Thymus (tissue), 11 donors: ENCODE measurements at regions not wholly inside any gene's neighbourhood (a gene's known extent, or its start where the extent isn't known, plus 50 kb on each side); places are given as distances from the start of the nearest gene placed in this dataset.

Experiments used
- DNase-seq, 9 donors: peaks; one replicate each; pipeline ENCODE4 v3.0.0-alpha.2; 2013; ENCODE audit warnings: low spot score in 9 of 9, low read depth in 6 of 9, missing footprints in 1 of 9
- H3K27ac ChIP-seq, 2 donors: one replicate each; pipeline ENCODE4 v1.5.1; 2013; ENCODE audit warnings: control low read depth in 1 of 2, low read depth in 1 of 2, low read length in 1 of 2, mild to moderate bottlenecking in 1 of 2, moderate library complexity in 1 of 2
- H3K27me3 ChIP-seq, 2 donors: one replicate each; pipeline ENCODE4 v1.5.1; 2013; ENCODE audit warnings: low read length in 1 of 2; ENCODE audit not compliant: control insufficient read depth in 2 of 2, insufficient read depth in 1 of 2
- H3K36me3 ChIP-seq, 2 donors: one replicate each; pipeline ENCODE4 v1.5.1; 2013; ENCODE audit warnings: low read length in 1 of 2, mild to moderate bottlenecking in 1 of 2, moderate library complexity in 1 of 2; ENCODE audit not compliant: control insufficient read depth in 2 of 2, insufficient read depth in 2 of 2
- H3K4me1 ChIP-seq, 2 donors: one replicate each; pipeline ENCODE4 v1.5.1; 2013; ENCODE audit warnings: low read length in 2 of 2; ENCODE audit not compliant: control insufficient read depth in 2 of 2, insufficient read depth in 2 of 2
- H3K4me3 ChIP-seq, 2 donors: one replicate each; pipeline ENCODE4 v1.5.1; 2013; ENCODE audit warnings: low read length in 2 of 2, control low read depth in 1 of 2, mild to moderate bottlenecking in 1 of 2
- H3K9me3 ChIP-seq, 2 donors: one replicate each; pipeline ENCODE4 v1.5.1; 2013; ENCODE audit warnings: low read length in 1 of 2, mild to moderate bottlenecking in 1 of 2; ENCODE audit not compliant: control insufficient read depth in 2 of 2, insufficient read depth in 1 of 2
- WGBS: extraction: QIAGEN DNeasy Blood & Tissue Kit; methylation state at CpG from one replicate; pipeline ENCODE4 v1.1.7; 2013; 5-methylcytosine and 5-hydroxymethylcytosine counted together
- donor health status: healthy.

GRCh38 chr1:88056881-88057280 lies 627.2 kb upstream of the PKN2 start:
- Histone ChIP-seq H3K4me1 (no peaks in the 10 kb centered on the region), H3K27ac (no peak overlapping the region), H3K27me3 (no peaks in the 10 kb centered on the region), H3K9me3 (no peaks in the 10 kb centered on the region), H3K36me3 (no peaks in the 10 kb centered on the region), H3K4me3 (no peak overlapping the region)
- 94% methylated on average over 3 of the region's 3 CpGs for WGBS
- DNase-seq: no peak

GRCh38 chr1:88058205-88058604 lies 625.9 kb upstream of the PKN2 start:
- no peak for DNase-seq
- Histone ChIP-seq H3K4me3 (no peak overlapping the region), H3K27ac (no peak overlapping the region), H3K36me3 (no peaks in the 10 kb centered on the region), H3K27me3 (no peaks in the 10 kb centered on the region), H3K9me3 (no peaks in the 10 kb centered on the region), H3K4me1 (no peaks in the 10 kb centered on the region)
- WGBS: 33% methylated on average over 2 of the region's 2 CpGs

- no peak overlapping the region for H3K4me3 ChIP-seq
- no peaks in the 10 kb centered on the region for H3K36me3 ChIP-seq
- no peaks in the 10 kb centered on the region for H3K4me1 ChIP-seq
- no peak for DNase-seq
- no peaks in the 10 kb centered on the region for H3K27me3 ChIP-seq
- H3K27ac ChIP-seq: no peak overlapping the region
- no peaks in the 10 kb centered on the region for H3K9me3 ChIP-seq
- 97% methylated on average over 1 of the region's 1 CpG for WGBS
These were observed 623.9 kb upstream of the PKN2 start for GRCh38 chr1:88060112-88060673.

- Histone ChIP-seq H3K36me3 (no peaks in the 10 kb centered on the region), H3K4me1 (no peaks in the 10 kb centered on the region), H3K9me3 (no peaks in the 10 kb centered on the region), H3K27ac (no peak overlapping the region), H3K27me3 (no peaks in the 10 kb centered on the region), H3K4me3 (no peak overlapping the region)
- peak in 2 of 9 donors; percentile 3 to 7 for DNase-seq
- 94% methylated on average over 3 of the region's 3 CpGs for WGBS
These were observed 623.2 kb upstream of the PKN2 start for GRCh38 chr1:88060750-88061491.

- Histone ChIP-seq H3K4me1 (no peaks in the 10 kb centered on the region), H3K27me3 (no peaks in the 10 kb centered on the region), H3K27ac (no peak overlapping the region), H3K9me3 (no peaks in the 10 kb centered on the region), H3K36me3 (no peaks in the 10 kb centered on the region), H3K4me3 (no peak overlapping the region)
- peak in 7 of 9 donors; percentile 3 to 47 (median 17) for DNase-seq
These were observed 622.4 kb upstream of the PKN2 start for GRCh38 chr1:88061492-88062177.

GRCh38 chr1:88062650-88063153 lies 621.4 kb upstream of the PKN2 start:
- H3K4me3 ChIP-seq: no peak overlapping the region
- H3K4me1 ChIP-seq: no peaks in the 10 kb centered on the region
- H3K27ac ChIP-seq: no peak overlapping the region
- no peaks in the 10 kb centered on the region for H3K27me3 ChIP-seq
- WGBS: 89% methylated on average over 3 of the region's 3 CpGs
- H3K36me3 ChIP-seq: no peaks in the 10 kb centered on the region
- no peaks in the 10 kb centered on the region for H3K9me3 ChIP-seq
- no peak for DNase-seq

- 91% methylated on average over 2 of the region's 2 CpGs for WGBS
- H3K27me3 ChIP-seq: no peaks in the 10 kb centered on the region
These were observed 620.5 kb upstream of the PKN2 start for GRCh38 chr1:88063605-88064004.

GRCh38 chr1:88068407-88068960 lies 615.6 kb upstream of the PKN2 start:
- Histone ChIP-seq H3K36me3 (no peaks in the 10 kb centered on the region), H3K27ac (no peak overlapping the region), H3K27me3 (no peaks in the 10 kb centered on the region), H3K4me3 (no peak overlapping the region), H3K9me3 (no peaks in the 10 kb centered on the region), H3K4me1 (no peaks in the 10 kb centered on the region)
- DNase-seq: no peak
- WGBS: 92% methylated on average over 5 of the region's 5 CpGs

More at GRCh38 chr1:88063605-88064004, 620.5 kb upstream of the PKN2 start:
- no peaks in the 10 kb centered on the region for H3K4me1 ChIP-seq
- no peak for DNase-seq
- H3K27ac ChIP-seq: no peak overlapping the region
- no peak overlapping the region for H3K4me3 ChIP-seq
- H3K9me3 ChIP-seq: no peaks in the 10 kb centered on the region
- H3K36me3 ChIP-seq: no peaks in the 10 kb centered on the region

- Histone ChIP-seq H3K4me3 (no peak overlapping the region), H3K27ac (no peak overlapping the region), H3K4me1 (no peaks in the 10 kb centered on the region), H3K36me3 (no peaks in the 10 kb centered on the region), H3K9me3 (no peaks in the 10 kb centered on the region), H3K27me3 (no peaks in the 10 kb centered on the region)
- no peak for DNase-seq
- WGBS: 89% methylated on average over 1 of the region's 1 CpG
These were observed 613.1 kb upstream of the PKN2 start for GRCh38 chr1:88070956-88071355.
